ENCODE measurements at regions not wholly inside any gene's neighbourhood (a gene's known extent, or its start where the extent isn't known, plus 50 kb on each side); places are given as distances from the start of the nearest gene placed in this dataset.
A peak's percentile ranks its signal among the peaks of the same experiment; 100 is the strongest.

- DNase-seq (ENCODE audit: low read depth in 2 of 2) = no peak
These were observed 54.5 kb upstream of the LHX8 start for GRCh38 chr1:75079538-75080290.

GRCh38 chr1:75083223-75083622 is 51.0 kb upstream of the LHX8 start:
- DNase-seq (ENCODE audit: low read depth in 2 of 2) = no peak

- peak; percentile 1 for DNase-seq (ENCODE audit: low read depth in 2 of 2)
These were observed 50.2 kb upstream of the LHX8 start for GRCh38 chr1:75083848-75084514.
